Upper lobe of left lung (tissue), 4 donors: ENCODE measurements at regions not wholly inside any gene's neighbourhood (a gene's known extent, or its start where the extent isn't known, plus 50 kb on each side); places are given as distances from the start of the nearest gene placed in this dataset.
"Not testable (repeated sequence)": the region's sequence is repeated elsewhere in the genome, so short reads cannot be mapped to it uniquely, and the experiment has no call there.

Experiments used
- POLR2AphosphoS5 ChIP-seq, 2 donors: sonication (generic); formaldehyde crosslinking; IDR thresholded peaks; one replicate each; pipeline ENCODE4 v1.5.1; 2017; ENCODE audit warnings: antibody characterized with exemption in 2 of 2
- TF ChIP-seq, protein P1 (sequence below), 6 experiments: fragments of 450-650 bp in 4 of 6; fragments of 200-600 bp in 2 of 6; sonication (generic) in 2 of 6; IDR thresholded peaks; one replicate each; pipeline ENCODE4 v1.5.1; 2016 to 2019; ENCODE audit warnings: antibody characterized with exemption in 6 of 6

DNA sequence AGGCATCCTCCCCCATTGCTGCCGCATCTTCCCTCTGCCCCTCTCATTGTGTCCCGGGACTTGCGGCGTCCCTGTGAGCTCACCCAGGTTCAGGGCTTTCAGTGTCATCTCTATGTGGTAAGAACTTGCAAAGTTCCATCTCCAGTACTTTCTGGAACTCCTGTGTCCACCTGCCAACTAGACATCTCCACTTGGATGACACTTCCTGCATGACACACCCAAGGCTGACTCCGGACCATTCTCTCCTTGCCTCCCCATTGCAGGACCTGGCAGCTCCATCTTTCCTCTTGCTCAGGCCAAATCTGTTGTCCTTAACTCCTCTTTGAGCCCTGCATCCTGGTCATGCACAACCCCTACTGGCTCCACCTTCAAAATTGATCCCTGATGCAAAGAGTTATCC lies 200.8 kb upstream of the TP53TG3 start:
- TF ChIP-seq POLR2AphosphoS5 (IDR thresholded peaks at IDR 0.05), result not testable (repeated sequence)
- TF ChIP-seq, protein P1, sequence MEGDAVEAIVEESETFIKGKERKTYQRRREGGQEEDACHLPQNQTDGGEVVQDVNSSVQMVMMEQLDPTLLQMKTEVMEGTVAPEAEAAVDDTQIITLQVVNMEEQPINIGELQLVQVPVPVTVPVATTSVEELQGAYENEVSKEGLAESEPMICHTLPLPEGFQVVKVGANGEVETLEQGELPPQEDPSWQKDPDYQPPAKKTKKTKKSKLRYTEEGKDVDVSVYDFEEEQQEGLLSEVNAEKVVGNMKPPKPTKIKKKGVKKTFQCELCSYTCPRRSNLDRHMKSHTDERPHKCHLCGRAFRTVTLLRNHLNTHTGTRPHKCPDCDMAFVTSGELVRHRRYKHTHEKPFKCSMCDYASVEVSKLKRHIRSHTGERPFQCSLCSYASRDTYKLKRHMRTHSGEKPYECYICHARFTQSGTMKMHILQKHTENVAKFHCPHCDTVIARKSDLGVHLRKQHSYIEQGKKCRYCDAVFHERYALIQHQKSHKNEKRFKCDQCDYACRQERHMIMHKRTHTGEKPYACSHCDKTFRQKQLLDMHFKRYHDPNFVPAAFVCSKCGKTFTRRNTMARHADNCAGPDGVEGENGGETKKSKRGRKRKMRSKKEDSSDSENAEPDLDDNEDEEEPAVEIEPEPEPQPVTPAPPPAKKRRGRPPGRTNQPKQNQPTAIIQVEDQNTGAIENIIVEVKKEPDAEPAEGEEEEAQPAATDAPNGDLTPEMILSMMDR (IDR thresholded peaks at IDR 0.05), result not testable (repeated sequence)
